ENCODE measurements at regions not wholly inside any gene's neighbourhood (a gene's known extent, or its start where the extent isn't known, plus 50 kb on each side); places are given as distances from the start of the nearest gene placed in this dataset.

- TF ChIP-seq CTCF (IDR thresholded peaks at IDR 0.05) (no peak), POLR2A (IDR thresholded peaks at IDR 0.05) (no peak), POLR2AphosphoS5 (IDR thresholded peaks at IDR 0.05) (no peak)
Measured at GRCh38 chr10:21053953-21054690, 157.0 kb upstream of the NEBL start.

All from breast epithelium (tissue), 3 donors.